HG02884 (cell line): ENCODE measurements at regions not wholly inside any gene's neighbourhood (a gene's known extent, or its start where the extent isn't known, plus 50 kb on each side); places are given as distances from the start of the nearest gene placed in this dataset.

Experiments
- ATAC-seq: cut with Tn5 transposase; IDR thresholded peaks from one replicate; pipeline ENCODE4 v1.9.1; 2021; ENCODE audit warnings: mild to moderate bottlenecking, moderate library complexity; ENCODE audit not compliant: unreplicated experiment

- ATAC-seq, result no peak
Measured at GRCh38 chr12:43294916-43295315, 257.1 kb downstream of the ADAMTS20 start.

DNA sequence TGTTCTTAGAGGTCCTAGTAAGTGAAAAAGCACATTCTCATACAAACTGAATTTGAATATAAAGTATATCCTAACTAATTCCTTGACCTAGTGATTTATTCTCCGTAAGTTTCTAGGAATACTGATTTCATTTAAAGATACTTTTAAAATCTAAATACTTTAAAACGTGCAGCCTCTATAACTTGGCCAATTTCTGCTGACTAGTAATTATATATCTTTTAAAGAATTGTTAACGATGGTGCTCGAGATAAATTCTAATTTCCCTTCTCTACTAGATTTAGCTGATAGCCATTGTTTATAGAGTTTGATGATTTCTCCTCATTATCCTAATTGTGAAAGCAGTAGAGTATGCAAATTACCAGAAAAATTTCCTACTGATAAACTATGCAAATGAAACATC, 257.9 kb downstream of the ADAMTS20 start:
- ATAC-seq, result no peak

- ATAC-seq, result no peak
Measured at GRCh38 chr12:43293396-43293795, 258.6 kb downstream of the ADAMTS20 start.

GRCh38 chr12:43292699-43293098, 259.3 kb downstream of the ADAMTS20 start:
- no peak for ATAC-seq

GRCh38 chr12:43291516-43291915, 260.5 kb downstream of the ADAMTS20 start:
- no peak for ATAC-seq

DNA sequence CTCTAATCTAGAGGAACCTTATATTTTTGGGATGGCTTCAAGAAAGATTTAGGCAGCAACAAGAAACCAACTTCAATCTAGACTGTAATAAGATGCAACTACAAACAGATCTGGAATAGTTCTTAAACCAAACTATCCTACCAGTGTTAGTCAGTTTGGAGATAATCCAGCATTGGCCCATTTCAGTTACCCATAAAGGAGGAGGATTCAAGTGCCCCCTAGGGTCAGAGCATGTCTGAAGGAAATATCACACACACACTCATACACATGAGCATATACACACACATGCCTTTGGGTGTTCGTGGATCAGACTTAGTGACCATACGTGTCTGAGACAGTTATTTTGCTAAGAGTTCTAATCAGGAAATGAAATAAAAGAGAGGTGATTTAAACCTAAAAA, 261.2 kb downstream of the ADAMTS20 start:
- ATAC-seq, result no peak

DNA sequence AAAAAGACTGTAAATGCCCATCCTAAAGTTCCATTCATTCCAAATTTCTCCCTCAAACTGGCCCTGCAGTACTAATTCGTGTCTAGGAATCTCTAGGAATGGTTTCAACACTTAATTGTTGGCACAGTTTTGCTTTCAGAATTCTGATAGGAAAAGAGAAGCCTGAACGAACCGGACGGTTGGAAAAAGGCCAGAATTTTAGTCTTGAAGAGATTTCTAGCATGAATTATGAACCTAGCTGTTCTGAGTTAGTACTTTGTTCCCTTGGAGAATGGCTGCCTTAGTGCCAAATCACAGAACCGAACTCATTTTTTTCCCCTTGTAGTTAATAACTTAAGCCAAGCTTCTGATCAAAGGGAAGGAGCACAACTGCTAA, 262.6 kb downstream of the ADAMTS20 start:
- no peak for ATAC-seq

DNA sequence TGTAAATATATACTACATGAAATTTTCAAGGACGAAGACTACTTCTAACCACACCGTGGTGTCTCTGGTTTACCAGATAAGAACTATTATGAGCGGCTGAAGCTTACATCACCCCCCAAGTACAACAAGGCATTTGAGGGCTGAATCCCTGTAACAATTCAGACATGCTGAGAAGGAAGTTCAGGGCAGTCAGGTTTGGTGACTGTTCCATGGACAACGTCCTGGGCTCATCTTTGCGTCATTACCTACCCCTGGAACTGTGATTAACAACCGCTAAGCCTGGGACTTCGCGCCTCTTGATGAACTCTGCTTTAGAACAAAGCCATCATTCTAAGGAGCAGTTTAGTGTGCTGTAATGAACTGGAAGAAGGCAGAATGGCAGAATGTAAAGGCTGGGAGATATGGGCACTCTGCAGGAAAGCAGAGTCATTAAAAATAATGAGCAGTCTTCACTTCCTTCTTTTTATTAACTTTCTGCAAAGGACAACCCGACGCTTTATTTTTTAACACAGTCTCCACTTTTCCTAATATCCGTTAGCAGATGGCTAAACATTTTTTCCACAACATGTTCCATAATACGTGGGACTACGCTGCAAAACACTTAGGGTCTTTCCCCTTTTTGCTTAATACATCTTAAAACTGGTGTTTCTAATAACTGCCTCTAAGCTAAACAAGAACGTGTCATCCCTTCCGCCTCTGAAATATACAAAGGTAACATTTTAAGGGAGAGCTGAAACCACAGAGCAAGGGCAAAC, 263.2 kb downstream of the ADAMTS20 start:
- ATAC-seq, result no peak

GRCh38 chr12:43287706-43288383, 264.2 kb downstream of the ADAMTS20 start:
- no peak for ATAC-seq

- no peak for ATAC-seq
Measured at GRCh38 chr12:43286986-43287385, 265.0 kb downstream of the ADAMTS20 start.

DNA sequence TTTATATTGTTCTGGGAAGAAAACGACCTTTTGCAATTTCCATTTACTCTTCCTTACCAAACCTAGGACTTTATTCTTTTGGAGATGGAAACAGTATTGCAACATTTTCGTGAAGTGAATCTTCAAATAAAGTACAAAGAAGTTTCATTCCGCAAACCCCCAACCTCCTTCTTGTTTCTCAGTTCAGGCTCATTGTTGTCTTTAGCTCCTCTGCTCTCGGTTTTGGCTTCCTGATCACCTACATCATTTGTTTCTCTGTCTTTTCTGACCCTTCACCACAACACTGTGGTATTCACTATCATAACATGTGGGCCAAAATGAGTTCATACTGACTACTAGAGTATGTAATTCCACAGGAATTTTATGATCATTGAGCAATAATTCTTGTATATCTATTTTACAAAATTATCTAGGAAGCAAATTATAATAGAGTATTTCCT, 266.8 kb downstream of the ADAMTS20 start:
- ATAC-seq, result no peak

DNA sequence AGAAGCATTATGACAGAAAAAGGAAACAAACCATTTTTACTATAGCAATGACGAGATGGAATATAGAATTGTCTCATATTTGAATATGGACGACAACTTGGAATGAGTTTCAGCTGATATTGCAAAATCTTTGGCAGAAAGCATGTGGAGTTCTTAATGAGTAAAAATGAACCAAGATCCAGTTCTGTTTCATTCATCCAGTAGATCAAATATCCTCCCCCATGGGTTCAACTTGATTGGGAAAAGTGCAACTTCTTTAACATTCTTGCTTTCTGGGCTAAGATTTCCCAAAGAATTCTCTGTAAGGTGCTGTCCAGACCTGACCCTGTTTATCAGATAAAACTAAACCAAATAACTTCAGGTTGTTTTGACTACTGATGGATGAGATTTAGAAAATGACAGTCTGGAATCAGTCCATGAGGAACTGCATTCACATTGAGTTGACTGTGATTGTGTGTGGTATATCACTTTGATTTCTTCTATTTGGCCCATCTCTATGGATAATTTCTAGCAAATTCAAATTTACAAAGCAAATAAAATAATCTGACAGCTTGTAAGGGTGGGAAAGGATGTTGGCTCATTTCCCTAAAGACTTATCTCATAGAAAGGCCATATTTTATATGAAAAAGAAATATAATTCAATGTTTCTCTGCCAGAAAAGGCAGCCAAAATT, 267.4 kb downstream of the ADAMTS20 start:
- no peak for ATAC-seq

DNA sequence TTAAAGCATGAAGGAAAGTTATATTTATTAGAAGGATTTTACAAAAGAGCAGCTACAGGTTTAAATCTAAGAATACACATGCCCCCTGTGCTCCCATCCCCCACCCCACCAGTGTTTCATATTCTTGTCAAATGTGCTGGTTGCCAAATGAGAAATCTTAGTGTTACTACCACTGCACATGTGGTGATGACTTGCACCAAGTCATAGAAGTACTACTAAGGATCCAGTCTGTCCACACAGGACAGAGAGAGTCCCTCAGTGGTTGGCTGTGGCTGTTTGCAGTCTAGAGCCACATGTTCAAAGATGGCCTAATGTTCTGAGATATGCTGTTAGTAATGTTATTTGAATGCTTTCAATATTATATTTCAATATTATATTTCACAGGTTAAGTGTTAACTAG, 268.8 kb downstream of the ADAMTS20 start:
- ATAC-seq, result no peak

GRCh38 chr12:43282106-43282505, 269.9 kb downstream of the ADAMTS20 start:
- ATAC-seq, result no peak

DNA sequence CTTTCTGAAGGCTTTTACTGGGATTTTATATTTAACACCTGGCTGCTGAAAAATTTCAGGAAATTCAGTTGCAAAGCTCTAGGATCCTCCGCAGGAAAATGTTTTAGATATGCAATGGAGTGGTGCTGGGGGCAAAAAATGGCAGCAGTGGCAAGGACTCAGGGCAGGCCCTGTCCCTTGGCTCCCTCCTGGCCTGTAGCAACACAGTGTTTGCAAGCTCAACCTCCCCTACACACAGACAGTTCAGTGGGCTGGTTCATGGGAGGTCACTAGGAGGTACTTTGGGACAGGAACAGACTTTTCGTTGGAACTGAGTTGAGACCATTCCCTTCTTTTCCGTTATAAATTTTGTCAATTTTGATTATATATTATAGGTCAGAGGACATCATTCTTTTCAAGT, 270.4 kb downstream of the ADAMTS20 start:
- ATAC-seq, result no peak

DNA sequence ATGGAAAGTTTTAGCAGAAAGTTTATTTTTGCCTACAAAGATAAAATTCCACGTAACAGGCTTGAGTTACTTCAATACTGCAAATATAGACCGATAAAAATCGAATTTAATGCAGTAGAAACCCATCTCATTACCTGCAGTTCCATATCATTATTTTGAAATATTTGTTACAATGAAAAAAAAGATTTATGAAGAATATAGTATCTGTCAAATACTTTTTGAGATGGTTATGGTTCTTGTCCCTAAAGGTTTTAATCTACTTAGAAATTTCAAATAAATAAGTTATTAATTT, 273.5 kb downstream of the ADAMTS20 start:
- no peak for ATAC-seq

GRCh38 chr12:43277651-43278540, 274.1 kb downstream of the ADAMTS20 start:
- peak; percentile 96 for ATAC-seq

DNA sequence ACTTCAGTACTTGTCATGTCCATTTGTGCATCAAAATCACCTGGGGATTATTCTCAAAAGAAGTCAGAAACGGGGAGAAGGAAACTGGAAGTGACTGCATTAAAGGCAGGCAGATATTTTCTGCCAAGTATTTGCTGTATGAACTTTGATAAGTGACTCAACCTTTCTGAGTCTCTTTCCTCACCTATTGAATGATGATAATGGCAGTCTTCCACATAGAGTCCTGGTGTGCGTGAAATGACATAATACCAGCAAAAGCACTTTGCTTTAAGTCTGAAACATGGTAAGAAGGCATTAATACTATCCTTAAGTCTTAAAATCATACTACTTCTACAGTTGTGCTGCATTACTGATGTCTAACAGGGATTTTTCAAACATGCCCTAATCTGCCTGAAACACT, 278.5 kb downstream of the ADAMTS20 start:
- ATAC-seq, result no peak

DNA sequence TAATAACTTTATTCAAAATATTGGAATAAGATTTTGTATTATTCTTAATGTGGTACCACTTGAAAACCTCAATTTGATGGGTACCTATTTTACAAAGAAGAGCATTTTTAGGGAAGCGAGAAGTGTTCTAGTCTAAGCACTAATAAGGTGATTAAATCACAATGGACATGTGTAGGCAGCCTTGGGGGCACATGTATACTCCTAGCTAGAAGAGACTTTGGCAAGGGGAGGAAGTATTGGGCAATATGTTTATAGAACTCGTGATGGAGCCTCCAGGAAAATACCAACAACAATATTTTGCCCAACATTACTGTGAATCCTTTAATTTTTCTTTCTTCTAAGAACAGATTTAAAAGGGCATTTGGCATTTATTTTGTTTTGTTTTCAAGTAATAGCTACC, 280.3 kb downstream of the ADAMTS20 start:
- ATAC-seq, result no peak

- ATAC-seq, result no peak
Measured at GRCh38 chr12:43267818-43268217, 284.2 kb downstream of the ADAMTS20 start.

DNA sequence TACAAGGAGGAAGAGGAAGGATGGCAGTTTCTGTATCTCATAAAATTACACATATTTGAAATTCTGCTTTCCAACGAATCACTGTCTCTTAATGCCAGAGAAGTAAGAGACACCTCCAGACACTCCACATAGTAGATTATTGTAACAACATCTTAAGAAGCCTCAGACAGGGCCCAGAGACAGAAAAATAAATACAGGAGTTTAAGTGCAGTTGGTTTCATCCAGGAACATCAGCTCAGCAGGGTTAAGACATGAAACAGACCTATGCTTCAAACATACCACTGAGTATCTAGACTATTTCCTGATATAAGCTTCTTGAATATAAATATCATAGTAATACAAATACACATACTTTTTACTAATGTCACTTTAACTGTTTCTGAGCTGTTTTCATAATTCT, 290.3 kb downstream of the ADAMTS20 start:
- ATAC-seq, result no peak
